HepG2 (cell line): ENCODE measurements at regions not wholly inside any gene's neighbourhood (a gene's known extent, or its start where the extent isn't known, plus 50 kb on each side); places are given as distances from the start of the nearest gene placed in this dataset.

Experiments used
- ATAC-seq: fragments of 200-7000 bp; cut with Tn5 transposase; 3 replicates; pipeline ENCODE4 v1.9.1; 2020; ENCODE audit warnings: mild to moderate bottlenecking, moderate library complexity
- BruUV-seq: library from RNA; stranded (reverse); fragments of 400-500 nt; replicated peaks from 2 replicates; lab custom pipeline; 2021; lab: Mats Ljungman, UMichigan
- CTCF ChIA-PET: fragments of 300-600 bp; formaldehyde crosslinking; extraction: SDS; loops from one replicate; lab custom pipeline; 2021; ENCODE audit warnings: low total read pairs, inconsistent platforms, low intra/inter-chr PET ratio; lab: Yijun Ruan, JAX
- POLR2A ChIA-PET: fragments of 350-600 bp; sonication (Branson Sonifier 250); formaldehyde crosslinking; loops from one replicate; lab custom pipeline; 2020; ENCODE audit warnings: antibody characterized with exemption, inconsistent platforms; lab: Yijun Ruan, JAX
- DNase-seq: peaks from one replicate; pipeline ENCODE4 v3.0.0-alpha.2; 2015; ENCODE audit warnings: low spot score
- FAIRE-seq: peaks from 3 replicates; lab custom pipeline; 2011; peaks lifted over from hg19 to GRCh38; lab: Jason Lieb, UNC
- H2AFZ ChIP-seq: one replicate; pipeline ENCODE4 v1.6.1; 2011; ENCODE audit warnings: low read length, inconsistent platforms
- H3K27ac ChIP-seq: fragments of 300-600 bp; 3 replicates; pipeline ENCODE4 v1.8.0; 2011; ENCODE audit warnings: mixed run types, mild to moderate bottlenecking, mixed read lengths, low read length, inconsistent platforms; ENCODE audit not compliant: insufficient read depth; ENCODE audit errors: extremely low read length
- H3K27me3 ChIP-seq, 2 experiments: fragments of 200-600 bp in 1 of 2; 2 replicates in 1 of 2; 3 replicates in 1 of 2; pipeline versions ENCODE4 v1.6.0 to v1.8.0; 2011; ENCODE audit warnings: low read length in 2 of 2, mild to moderate bottlenecking in 2 of 2, moderate library complexity in 2 of 2, inconsistent platforms in 1 of 2; ENCODE audit not compliant: insufficient read depth in 2 of 2, control insufficient read depth in 1 of 2
- H3K36me3 ChIP-seq, 2 experiments: fragments of 200-600 bp in 1 of 2; replicated peaks in 1 of 2; 2 replicates in 1 of 2; 3 replicates in 1 of 2; pipeline versions ENCODE4 v1.5.1 to v1.8.0; 2011; ENCODE audit warnings: low read length in 2 of 2, inconsistent platforms in 1 of 2; ENCODE audit not compliant: insufficient read depth in 2 of 2, control insufficient read depth in 1 of 2
- H3K4me1 ChIP-seq: 2 replicates; pipeline ENCODE4 v1.5.1; 2012; ENCODE audit warnings: low read length, inconsistent platforms; ENCODE audit not compliant: insufficient read depth
- H3K4me2 ChIP-seq: 2 replicates; pipeline ENCODE4 v1.6.0; 2011; ENCODE audit warnings: low read depth, low read length, inconsistent platforms
- H3K4me3 ChIP-seq, 3 experiments: fragments of 200-600 bp in 1 of 3; sonication (generic), shearing (Covaris generic) in 1 of 3; replicated peaks in 1 of 3; 2 replicates each; pipeline ENCODE4 v1.5.1; 2011 to 2016; ENCODE audit warnings: low read length in 3 of 3, inconsistent platforms in 2 of 3, low read depth in 2 of 3, mild to moderate bottlenecking in 2 of 3, control low read depth in 1 of 3, mixed read lengths in 1 of 3; ENCODE audit not compliant: insufficient read depth in 1 of 3
- H3K79me2 ChIP-seq: one replicate; pipeline ENCODE4 v1.6.1; 2011; ENCODE audit warnings: low read length, inconsistent platforms; ENCODE audit not compliant: insufficient read depth
- H3K9ac ChIP-seq: 2 replicates; pipeline ENCODE4 v1.6.0; 2011; ENCODE audit warnings: mild to moderate bottlenecking, low read depth, low read length, inconsistent platforms; ENCODE audit not compliant: insufficient read depth
- H3K9me3 ChIP-seq: 2 replicates; pipeline ENCODE4 v1.5.1; 2012; ENCODE audit warnings: mild to moderate bottlenecking, low read length
- H4K20me1 ChIP-seq: 2 replicates; pipeline ENCODE4 v1.6.0; 2011; ENCODE audit warnings: inconsistent platforms, mild to moderate bottlenecking, low read length, moderate library complexity; ENCODE audit not compliant: insufficient read depth
- ETV6 ChIP-seq: sonication (generic); formaldehyde crosslinking; conservative IDR thresholded peaks from 2 replicates; pipeline ENCODE4 v1.4.0; 2020; ENCODE audit warnings: missing genetic modification reagents
- HNF4A ChIP-seq: sonication (generic); formaldehyde crosslinking; IDR thresholded peaks from 2 replicates; pipeline ENCODE4 v1.4.0; 2020; ENCODE audit warnings: missing genetic modification reagents
- IRF2 ChIP-seq: IDR thresholded peaks from 2 replicates; pipeline ENCODE4 v1.6.1; 2018; ENCODE audit warnings: missing genetic modification reagents, missing compliant biosample characterization
- KLF11 ChIP-seq: IDR thresholded peaks from 2 replicates; pipeline ENCODE4 v1.6.1; 2016; ENCODE audit warnings: missing compliant biosample characterization
- ZNF136 ChIP-seq: sonication (generic); formaldehyde crosslinking; IDR thresholded peaks from 2 replicates; pipeline ENCODE4 v1.8.1; 2022; ENCODE audit warnings: low read depth, mild to moderate bottlenecking, moderate library complexity, missing genetic modification reagents
- ZNF432 ChIP-seq: sonication (generic); formaldehyde crosslinking; IDR thresholded peaks from 2 replicates; pipeline ENCODE4 v1.5.0; 2020; ENCODE audit warnings: missing genetic modification reagents, mild to moderate bottlenecking, borderline replicate concordance
- ZNF562 ChIP-seq: sonication (generic); formaldehyde crosslinking; IDR thresholded peaks from 2 replicates; pipeline ENCODE4 v1.8.0; 2022; ENCODE audit warnings: missing genetic modification reagents, borderline replicate concordance
- WGBS: methylation state at CpG from one replicate; pipeline ENCODE4 v1.1.6; 2017; ENCODE audit warnings: low lambda C conversion rate; 5-methylcytosine and 5-hydroxymethylcytosine counted together
- in situ Hi-C: cut with HindIII; loops from 2 replicates; pipeline ENCODE4 v1.10.0; 2017; ENCODE audit warnings: low pct_unique_long_range_greater_than_20kb; ENCODE audit not compliant: extremely low pct_ligation_motif_present
- intact Hi-C: fragments of 100-400 bp; cut with micrococcal nuclease; formaldehyde crosslinking; loops from one replicate; pipeline ENCODE4 v1.10.0; 2022; ENCODE audit not compliant: unreplicated experiment
- TF ChIP-seq, protein P1 (sequence below): sonication (generic); formaldehyde crosslinking; IDR thresholded peaks from 2 replicates; pipeline ENCODE4 v1.4.0; 2020; ENCODE audit warnings: missing genetic modification reagents

DNA sequence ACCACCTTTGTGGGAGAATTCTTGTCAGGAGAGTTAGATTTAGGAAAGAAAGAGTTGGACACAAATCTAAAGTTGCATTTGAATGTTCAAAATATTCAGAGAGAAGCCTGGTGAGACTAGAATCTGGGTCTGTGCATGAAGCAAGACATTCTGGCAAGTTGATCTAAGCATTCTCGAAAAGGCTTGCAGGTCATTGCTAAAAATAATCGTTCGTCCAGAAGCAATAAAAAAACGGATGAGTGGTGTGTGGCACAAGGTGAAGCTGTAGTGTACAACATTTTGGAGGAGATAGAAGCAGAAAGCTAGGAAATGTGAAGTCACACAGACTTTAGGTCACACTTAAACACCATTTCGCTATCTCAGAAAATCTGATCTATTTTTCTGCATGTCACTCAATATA is 114.9 kb upstream of the IFNGR1 start:
- H4K20me1 ChIP-seq, result no peaks in the 10 kb centered on the region
- in situ Hi-C loops, result no loop called here
- no peak overlapping the region for H3K4me3 ChIP-seq
- H3K27me3 ChIP-seq, result no peaks in the 10 kb centered on the region
- no peak overlapping the region for H2AFZ ChIP-seq
- no peaks in the 10 kb centered on the region for H3K79me2 ChIP-seq
- no TSS peak for BruUV-seq
- H3K9ac ChIP-seq, result no peak overlapping the region
- no peak overlapping the region for H3K4me2 ChIP-seq
- TF ChIP-seq HNF4A (CRISPR knock-in tag) (no peak), IRF2 (no peak), ZNF136 (CRISPR knock-in tag) (no peak), ZNF562 (CRISPR knock-in tag) (no peak), KLF11 (CRISPR knock-in tag) (no peak), ETV6 (CRISPR knock-in tag) (no peak), ZNF432 (no peak)
- TF ChIP-seq, protein P1, sequence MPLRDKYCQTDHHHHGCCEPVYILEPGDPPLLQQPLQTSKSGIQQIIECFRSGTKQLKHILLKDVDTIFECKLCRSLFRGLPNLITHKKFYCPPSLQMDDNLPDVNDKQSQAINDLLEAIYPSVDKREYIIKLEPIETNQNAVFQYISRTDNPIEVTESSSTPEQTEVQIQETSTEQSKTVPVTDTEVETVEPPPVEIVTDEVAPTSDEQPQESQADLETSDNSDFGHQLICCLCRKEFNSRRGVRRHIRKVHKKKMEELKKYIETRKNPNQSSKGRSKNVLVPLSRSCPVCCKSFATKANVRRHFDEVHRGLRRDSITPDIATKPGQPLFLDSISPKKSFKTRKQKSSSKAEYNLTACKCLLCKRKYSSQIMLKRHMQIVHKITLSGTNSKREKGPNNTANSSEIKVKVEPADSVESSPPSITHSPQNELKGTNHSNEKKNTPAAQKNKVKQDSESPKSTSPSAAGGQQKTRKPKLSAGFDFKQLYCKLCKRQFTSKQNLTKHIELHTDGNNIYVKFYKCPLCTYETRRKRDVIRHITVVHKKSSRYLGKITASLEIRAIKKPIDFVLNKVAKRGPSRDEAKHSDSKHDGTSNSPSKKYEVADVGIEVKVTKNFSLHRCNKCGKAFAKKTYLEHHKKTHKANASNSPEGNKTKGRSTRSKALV, result no peak
- FAIRE-seq (no peak), ATAC-seq (no peak), DNase-seq (no peak)
- 96% methylated on average over 5 of the region's 5 CpGs for WGBS
- intact Hi-C loops, result no loop called here
- no peak overlapping the region for H3K27ac ChIP-seq
- H3K4me1 ChIP-seq, result peaks cover 8% of the 10 kb centered on the region
- CTCF ChIA-PET, result no interaction called here
- no peaks in the 10 kb centered on the region for H3K36me3 ChIP-seq
- H3K9me3 ChIP-seq, result no peaks in the 10 kb centered on the region
- POLR2A ChIA-PET, result no interaction called here
